ENCODE measurements at regions not wholly inside any gene's neighbourhood (a gene's known extent, or its start where the extent isn't known, plus 50 kb on each side); places are given as distances from the start of the nearest gene placed in this dataset.
"Not testable (repeated sequence)": the region's sequence is repeated elsewhere in the genome, so short reads cannot be mapped to it uniquely, and the experiment has no call there.

DNA sequence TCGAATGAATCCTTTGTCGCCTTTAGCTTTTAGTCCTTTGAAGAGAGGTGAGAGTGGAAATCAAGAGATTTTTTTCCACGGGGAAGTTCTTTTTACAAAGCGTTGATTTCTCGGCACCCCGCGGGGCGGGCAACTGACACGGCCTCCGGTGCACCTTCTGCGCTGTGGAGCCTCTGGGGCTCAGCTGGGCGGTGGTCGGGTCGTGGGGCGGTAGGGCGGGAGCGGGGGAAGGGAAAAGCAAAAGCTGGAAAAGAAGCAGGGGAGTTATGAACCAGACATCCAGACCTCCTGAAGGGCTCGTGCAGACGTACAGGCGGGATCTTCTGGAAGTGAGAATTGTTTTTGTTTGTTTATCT lies 63.3 kb downstream of the PPIAL4C start:
- TF ChIP-seq, protein P1, sequence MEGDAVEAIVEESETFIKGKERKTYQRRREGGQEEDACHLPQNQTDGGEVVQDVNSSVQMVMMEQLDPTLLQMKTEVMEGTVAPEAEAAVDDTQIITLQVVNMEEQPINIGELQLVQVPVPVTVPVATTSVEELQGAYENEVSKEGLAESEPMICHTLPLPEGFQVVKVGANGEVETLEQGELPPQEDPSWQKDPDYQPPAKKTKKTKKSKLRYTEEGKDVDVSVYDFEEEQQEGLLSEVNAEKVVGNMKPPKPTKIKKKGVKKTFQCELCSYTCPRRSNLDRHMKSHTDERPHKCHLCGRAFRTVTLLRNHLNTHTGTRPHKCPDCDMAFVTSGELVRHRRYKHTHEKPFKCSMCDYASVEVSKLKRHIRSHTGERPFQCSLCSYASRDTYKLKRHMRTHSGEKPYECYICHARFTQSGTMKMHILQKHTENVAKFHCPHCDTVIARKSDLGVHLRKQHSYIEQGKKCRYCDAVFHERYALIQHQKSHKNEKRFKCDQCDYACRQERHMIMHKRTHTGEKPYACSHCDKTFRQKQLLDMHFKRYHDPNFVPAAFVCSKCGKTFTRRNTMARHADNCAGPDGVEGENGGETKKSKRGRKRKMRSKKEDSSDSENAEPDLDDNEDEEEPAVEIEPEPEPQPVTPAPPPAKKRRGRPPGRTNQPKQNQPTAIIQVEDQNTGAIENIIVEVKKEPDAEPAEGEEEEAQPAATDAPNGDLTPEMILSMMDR (conservative IDR thresholded peaks at IDR 0.05; ENCODE audit: low read length), result not testable (repeated sequence)
- TF ChIP-seq EZH2phosphoT487 (IDR thresholded peaks at IDR 0.05; ENCODE audit: borderline replicate concordance), result not testable (repeated sequence)

Measured in Loucy (cell line).